H9 (cell line): ENCODE measurements at regions not wholly inside any gene's neighbourhood (a gene's known extent, or its start where the extent isn't known, plus 50 kb on each side); places are given as distances from the start of the nearest gene placed in this dataset.

ENCODE experiments used
- DNase-seq: peaks from one replicate; pipeline ENCODE4 v3.0.0-alpha.2; 2017
- H2AFZ ChIP-seq: one replicate; pipeline ENCODE4 v1.6.1; 2013; ENCODE audit warnings: mild to moderate bottlenecking, low read length, control low read depth, moderate library complexity
- H2AK5ac ChIP-seq: 2 replicates; pipeline ENCODE4 v1.6.1; 2013; ENCODE audit warnings: low read length, control low read depth, mixed read lengths; ENCODE audit not compliant: insufficient read length
- H2BK120ac ChIP-seq: one replicate; pipeline ENCODE4 v1.6.1; 2013; ENCODE audit warnings: low read depth, mild to moderate bottlenecking, low read length, control low read depth, inconsistent platforms; ENCODE audit not compliant: poor library complexity, severe bottlenecking
- H2BK12ac ChIP-seq: 2 replicates; pipeline ENCODE4 v1.6.1; 2013; ENCODE audit warnings: low read length, control low read depth, mixed read lengths, low read depth; ENCODE audit not compliant: insufficient read length
- H2BK15ac ChIP-seq: 2 replicates; pipeline ENCODE4 v1.6.1; 2013; ENCODE audit warnings: low read depth, low read length, control low read depth
- H2BK20ac ChIP-seq: one replicate; pipeline ENCODE4 v1.6.1; 2013; ENCODE audit warnings: low read depth, mild to moderate bottlenecking, low read length, control low read depth, inconsistent platforms; ENCODE audit not compliant: poor library complexity, severe bottlenecking
- H2BK5ac ChIP-seq: 2 replicates; pipeline ENCODE4 v1.6.1; 2013; ENCODE audit warnings: low read length, control low read depth, mixed read lengths; ENCODE audit not compliant: insufficient read length
- H3K14ac ChIP-seq: 2 replicates; pipeline ENCODE4 v1.6.1; 2013; ENCODE audit warnings: low read length, control low read depth; ENCODE audit not compliant: insufficient read depth
- H3K18ac ChIP-seq: 2 replicates; pipeline ENCODE4 v1.6.1; 2013; ENCODE audit warnings: low read depth, mild to moderate bottlenecking, mixed read lengths, low read length, control low read depth; ENCODE audit not compliant: insufficient read length
- H3K23ac ChIP-seq: 2 replicates; pipeline ENCODE4 v1.6.1; 2013; ENCODE audit warnings: low read length, control low read depth, mixed read lengths, low read depth; ENCODE audit not compliant: insufficient read length
- H3K23me2 ChIP-seq: 2 replicates; pipeline ENCODE4 v1.6.1; 2013; ENCODE audit warnings: low read depth, mild to moderate bottlenecking, mixed read lengths, low read length, control low read depth; ENCODE audit not compliant: insufficient read length, poor library complexity, severe bottlenecking
- H3K27ac ChIP-seq: 2 replicates; pipeline ENCODE4 v1.5.1; 2013; ENCODE audit warnings: low read length, control low read depth, mixed read lengths, low read depth; ENCODE audit not compliant: insufficient read length
- H3K27me3 ChIP-seq: 2 replicates; pipeline ENCODE4 v1.6.1; 2013; ENCODE audit warnings: low read length, control low read depth, inconsistent platforms; ENCODE audit not compliant: insufficient read depth
- H3K4ac ChIP-seq: 2 replicates; pipeline ENCODE4 v1.6.1; 2013; ENCODE audit warnings: low read depth, mild to moderate bottlenecking, control low read depth, inconsistent platforms, low read length, moderate library complexity
- H3K4me1 ChIP-seq: 2 replicates; pipeline ENCODE4 v1.6.1; 2013; ENCODE audit warnings: low read length, control low read depth, inconsistent platforms; ENCODE audit not compliant: insufficient read depth
- H3K4me2 ChIP-seq: 2 replicates; pipeline ENCODE4 v1.6.1; 2013; ENCODE audit warnings: low read length, control low read depth, mixed read lengths; ENCODE audit not compliant: insufficient read length, insufficient read depth
- H3K56ac ChIP-seq: 2 replicates; pipeline ENCODE4 v1.6.1; 2013; ENCODE audit warnings: low read depth, mild to moderate bottlenecking, mixed read lengths, low read length, control low read depth; ENCODE audit not compliant: insufficient read length
- H3K79me1 ChIP-seq: 2 replicates; pipeline ENCODE4 v1.6.1; 2013; ENCODE audit warnings: low read depth, mild to moderate bottlenecking, moderate library complexity, low read length, control low read depth, inconsistent platforms; ENCODE audit not compliant: insufficient read depth, poor library complexity, severe bottlenecking
- H3K79me2 ChIP-seq: 2 replicates; pipeline ENCODE4 v1.6.1; 2013; ENCODE audit warnings: low read length, control low read depth, inconsistent platforms; ENCODE audit not compliant: insufficient read depth
- H3K9ac ChIP-seq: 2 replicates; pipeline ENCODE4 v1.6.1; 2013; ENCODE audit warnings: low read length, control low read depth, mixed read lengths; ENCODE audit not compliant: insufficient read length; ENCODE audit errors: extremely low read depth
- H3K9me3 ChIP-seq: one replicate; pipeline ENCODE4 v1.6.1; 2013; ENCODE audit warnings: low read depth, low read length, inconsistent platforms; ENCODE audit not compliant: control insufficient read depth
- H3T11ph ChIP-seq: one replicate; pipeline ENCODE4 v1.6.1; 2013; ENCODE audit warnings: mild to moderate bottlenecking, low read length, control low read depth, inconsistent platforms
- H4K20me1 ChIP-seq: one replicate; pipeline ENCODE4 v1.6.1; 2013; ENCODE audit not compliant: control insufficient read depth, insufficient read length, insufficient read depth
- H4K5ac ChIP-seq: 2 replicates; pipeline ENCODE4 v1.6.1; 2013; ENCODE audit warnings: low read depth, mild to moderate bottlenecking, mixed read lengths, low read length, control low read depth; ENCODE audit not compliant: insufficient read length
- H4K8ac ChIP-seq: replicated peaks from 2 replicates; pipeline ENCODE4 v1.6.1; 2013; ENCODE audit warnings: low read length, control low read depth, mixed read lengths, low read depth; ENCODE audit not compliant: insufficient read length
- H4K91ac ChIP-seq: 2 replicates; pipeline ENCODE4 v1.6.1; 2013; ENCODE audit warnings: low read depth, mild to moderate bottlenecking, moderate library complexity, mixed read lengths, low read length, control low read depth; ENCODE audit not compliant: insufficient read length
- H3K27ac Mint-ChIP-seq, 3 experiments: 2 replicates in 2 of 3; 3 replicates in 1 of 3; pipeline ENCODE4 v1.8.0; 2020 to 2021; ENCODE audit warnings: mixed read lengths in 3 of 3, mild to moderate bottlenecking in 1 of 3, moderate library complexity in 1 of 3
- H3K27me3 Mint-ChIP-seq: 2 replicates; pipeline ENCODE4 v1.8.0; 2021; ENCODE audit warnings: low read depth, mild to moderate bottlenecking, moderate library complexity, mixed read lengths
- H3K36me3 Mint-ChIP-seq, 3 experiments: 2 replicates in 2 of 3; 3 replicates in 1 of 3; pipeline ENCODE4 v1.8.0; 2020 to 2021; ENCODE audit warnings: low read depth in 3 of 3, mixed read lengths in 3 of 3; ENCODE audit not compliant: insufficient read depth in 1 of 3
- H3K4me1 Mint-ChIP-seq, 2 experiments: 2 replicates each; pipeline ENCODE4 v1.8.0; 2020; ENCODE audit warnings: mixed read lengths in 2 of 2
- H3K4me3 Mint-ChIP-seq, 2 experiments: 2 replicates in 1 of 2; 3 replicates in 1 of 2; pipeline ENCODE4 v1.8.0; 2020 to 2021; ENCODE audit warnings: mild to moderate bottlenecking in 2 of 2, mixed read lengths in 2 of 2, moderate library complexity in 1 of 2
- H3K9me3 Mint-ChIP-seq, 2 experiments: 2 replicates in 1 of 2; 3 replicates in 1 of 2; pipeline ENCODE4 v1.8.0; 2020; ENCODE audit warnings: mild to moderate bottlenecking in 2 of 2, mixed read lengths in 2 of 2, moderate library complexity in 1 of 2
- CTCF ChIP-seq: fragments of 200-600 bp; sonication (generic); conservative IDR thresholded peaks from 3 replicates; pipeline ENCODE4 v1.8.0; 2021; ENCODE audit warnings: antibody characterized with exemption, mild to moderate bottlenecking
- WGBS: extraction: QIAGEN DNeasy Blood & Tissue Kit; methylation state at CpG from one replicate; pipeline ENCODE4 v1.1.7; 2013; ENCODE audit warnings: missing lambda C conversion rate, low lambda C conversion rate, mixed read lengths; ENCODE audit not compliant: insufficient read length; ENCODE audit errors: extremely low coverage; 5-methylcytosine and 5-hydroxymethylcytosine counted together

- H3K9me3 ChIP-seq, result no peaks in the 10 kb centered on the region
- H2BK15ac ChIP-seq, result no peak overlapping the region
- no peak overlapping the region for H3K56ac ChIP-seq
- no peak overlapping the region for H2AK5ac ChIP-seq
- no peak overlapping the region for H4K5ac ChIP-seq
- no peak overlapping the region for H3K23ac ChIP-seq
- Mint-ChIP-seq H3K4me3 (no peak overlapping the region), H3K27ac (peak overlapping the region in 1 of 3 experiments; percentile 37; a peak in 3 of 7 replicates), H3K36me3 (peaks cover 0 to 4% (median 0%) of the 10 kb centered on the region in 3 experiments; a peak in 1 of 7 replicates), H3K9me3 (peaks cover 0 to 3% of the 10 kb centered on the region in 2 experiments; a peak in 1 of 5 replicates), H3K4me1 (peaks cover 11 to 12% of the 10 kb centered on the region in 2 experiments), H3K27me3 (no peaks in the 10 kb centered on the region)
- H3K4ac ChIP-seq, result no peak overlapping the region
- H3K18ac ChIP-seq, result no peak overlapping the region
- no peaks in the 10 kb centered on the region for H4K20me1 ChIP-seq
- no peak overlapping the region for H2BK20ac ChIP-seq
- no peaks in the 10 kb centered on the region for H3K4me1 ChIP-seq
- H2BK12ac ChIP-seq, result no peak overlapping the region
- H2BK5ac ChIP-seq, result no peak overlapping the region
- DNase-seq, result no peak
- H3K27me3 ChIP-seq, result no peaks in the 10 kb centered on the region
- H3K14ac ChIP-seq, result no peak overlapping the region
- WGBS, result no CpG with 5 or more reads among the region's 1 CpG
- no peak overlapping the region for H2BK120ac ChIP-seq
- H3K79me2 ChIP-seq, result no peaks in the 10 kb centered on the region
- no peak overlapping the region for H3K9ac ChIP-seq
- H3K79me1 ChIP-seq, result no peaks in the 10 kb centered on the region
- no peak overlapping the region for H3T11ph ChIP-seq
- H3K27ac ChIP-seq, result no peak overlapping the region
- H4K91ac ChIP-seq, result no peak overlapping the region
- no peak overlapping the region for H3K4me2 ChIP-seq
- no peak overlapping the region for H4K8ac ChIP-seq
- no peaks in the 10 kb centered on the region for H3K23me2 ChIP-seq
- H2AFZ ChIP-seq, result no peak overlapping the region
- no peak for TF ChIP-seq CTCF
Observed at GRCh38 chr13:83547043-83547442, 335.2 kb downstream of the SLITRK1 start.
